GM12874 (cell line): ENCODE measurements at regions not wholly inside any gene's neighbourhood (a gene's known extent, or its start where the extent isn't known, plus 50 kb on each side); places are given as distances from the start of the nearest gene placed in this dataset.

ENCODE experiments used
- TF ChIP-seq, protein P1 (sequence below): IDR thresholded peaks from 2 replicates; pipeline ENCODE4 v1.5.1; 2011; ENCODE audit warnings: low read depth, mild to moderate bottlenecking, control low read depth, low read length, moderate library complexity; ENCODE audit not compliant: insufficient read depth

DNA sequence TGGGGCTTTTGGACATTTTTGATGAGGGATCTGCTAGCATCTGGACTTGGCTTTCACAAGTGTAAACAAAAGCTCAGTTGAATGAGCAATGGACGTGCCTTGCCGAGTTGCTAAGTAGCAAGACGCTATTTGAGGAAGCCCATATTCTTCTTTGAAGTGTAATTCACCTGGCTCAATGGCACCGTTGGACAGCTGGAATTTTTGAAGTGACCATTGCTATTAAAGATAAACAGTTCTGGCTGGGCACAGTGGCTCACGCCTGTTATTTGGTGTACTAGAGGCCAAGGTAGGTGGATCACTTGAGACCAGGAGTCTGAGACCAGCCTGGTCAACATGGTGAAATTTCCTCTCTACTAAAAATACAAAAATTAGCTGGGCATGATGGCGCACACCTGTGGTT lies 88.8 kb upstream of the SOX4 start:
- TF ChIP-seq, protein P1, sequence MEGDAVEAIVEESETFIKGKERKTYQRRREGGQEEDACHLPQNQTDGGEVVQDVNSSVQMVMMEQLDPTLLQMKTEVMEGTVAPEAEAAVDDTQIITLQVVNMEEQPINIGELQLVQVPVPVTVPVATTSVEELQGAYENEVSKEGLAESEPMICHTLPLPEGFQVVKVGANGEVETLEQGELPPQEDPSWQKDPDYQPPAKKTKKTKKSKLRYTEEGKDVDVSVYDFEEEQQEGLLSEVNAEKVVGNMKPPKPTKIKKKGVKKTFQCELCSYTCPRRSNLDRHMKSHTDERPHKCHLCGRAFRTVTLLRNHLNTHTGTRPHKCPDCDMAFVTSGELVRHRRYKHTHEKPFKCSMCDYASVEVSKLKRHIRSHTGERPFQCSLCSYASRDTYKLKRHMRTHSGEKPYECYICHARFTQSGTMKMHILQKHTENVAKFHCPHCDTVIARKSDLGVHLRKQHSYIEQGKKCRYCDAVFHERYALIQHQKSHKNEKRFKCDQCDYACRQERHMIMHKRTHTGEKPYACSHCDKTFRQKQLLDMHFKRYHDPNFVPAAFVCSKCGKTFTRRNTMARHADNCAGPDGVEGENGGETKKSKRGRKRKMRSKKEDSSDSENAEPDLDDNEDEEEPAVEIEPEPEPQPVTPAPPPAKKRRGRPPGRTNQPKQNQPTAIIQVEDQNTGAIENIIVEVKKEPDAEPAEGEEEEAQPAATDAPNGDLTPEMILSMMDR, result no peak

DNA sequence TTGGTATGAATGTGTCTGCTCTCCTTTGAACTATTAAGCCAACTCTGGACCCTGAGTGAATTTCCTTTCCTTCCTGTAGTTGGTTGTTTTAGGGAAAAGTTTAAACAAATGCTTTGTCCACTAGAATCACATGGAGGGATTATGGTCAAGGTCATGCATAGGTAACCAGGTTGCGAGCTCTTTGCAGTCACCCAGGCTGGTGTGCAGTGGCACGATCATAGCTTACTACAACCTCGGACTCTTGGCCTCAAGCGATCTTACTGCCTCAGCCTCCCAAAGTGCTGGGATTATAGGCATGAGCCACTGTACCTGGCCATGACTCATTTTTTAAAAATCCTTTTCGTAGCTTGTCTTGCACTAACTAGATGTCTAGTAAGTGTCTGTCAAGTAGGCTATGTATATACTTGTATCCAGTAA lies 88.0 kb upstream of the SOX4 start:
- TF ChIP-seq, protein P1, result no peak

DNA sequence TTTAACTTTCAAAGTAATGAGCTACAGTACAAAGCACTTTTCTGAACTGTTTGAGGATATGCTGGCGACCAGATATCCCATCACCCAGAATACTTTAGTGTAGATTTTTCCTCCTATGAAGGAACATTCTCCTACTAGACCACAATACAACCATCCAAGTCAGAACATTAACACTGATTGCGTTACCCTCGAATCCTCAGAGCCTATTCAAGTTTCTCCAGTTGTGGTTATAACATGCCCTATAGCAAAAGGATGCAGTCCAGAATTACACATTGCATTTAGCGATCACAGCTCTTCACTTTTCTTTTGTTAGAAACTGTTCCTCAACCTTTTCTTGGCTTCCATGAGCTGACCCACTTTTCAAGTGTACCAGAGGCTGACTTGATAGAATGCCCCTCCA lies 87.4 kb upstream of the SOX4 start:
- TF ChIP-seq, protein P1, result no peak

DNA sequence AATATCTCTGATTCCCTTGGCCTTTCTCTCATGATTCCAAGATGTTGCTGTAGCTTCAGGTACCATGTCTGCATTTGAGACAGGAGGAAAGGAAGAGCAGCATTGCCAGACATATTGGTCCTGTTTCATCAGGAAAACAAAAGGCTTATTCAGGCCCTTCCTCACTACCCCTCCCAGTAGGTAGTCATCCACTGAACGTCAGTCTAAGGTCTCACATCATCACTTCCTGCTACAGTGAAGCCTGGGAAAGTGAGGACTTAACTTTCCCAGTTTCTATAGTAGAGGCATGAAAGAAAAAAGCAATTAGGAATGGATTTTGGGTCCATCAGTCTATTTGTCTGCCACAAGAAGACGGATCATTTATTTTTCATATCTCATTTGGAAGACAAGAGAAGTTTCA lies 85.7 kb upstream of the SOX4 start:
- TF ChIP-seq, protein P1, result no peak

DNA sequence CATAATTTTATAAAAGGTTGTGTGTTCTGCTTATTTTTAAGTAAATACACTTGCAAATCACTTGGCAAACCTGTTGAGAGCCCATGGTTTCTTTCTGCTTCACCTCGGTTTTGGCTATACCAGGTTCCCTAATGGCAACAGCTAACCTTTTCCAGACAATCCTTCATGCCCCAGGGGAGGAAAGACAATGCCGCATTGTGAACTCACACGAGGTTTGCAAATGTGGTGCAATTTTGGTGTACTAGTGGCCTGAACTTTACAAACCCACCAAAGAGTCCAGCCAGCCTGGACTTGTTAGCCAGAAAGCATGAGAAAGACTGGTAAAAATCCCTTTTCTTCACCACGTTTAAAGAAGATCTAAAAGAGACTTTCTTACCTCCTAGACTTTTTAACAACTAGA lies 84.8 kb upstream of the SOX4 start:
- TF ChIP-seq, protein P1, result no peak

DNA sequence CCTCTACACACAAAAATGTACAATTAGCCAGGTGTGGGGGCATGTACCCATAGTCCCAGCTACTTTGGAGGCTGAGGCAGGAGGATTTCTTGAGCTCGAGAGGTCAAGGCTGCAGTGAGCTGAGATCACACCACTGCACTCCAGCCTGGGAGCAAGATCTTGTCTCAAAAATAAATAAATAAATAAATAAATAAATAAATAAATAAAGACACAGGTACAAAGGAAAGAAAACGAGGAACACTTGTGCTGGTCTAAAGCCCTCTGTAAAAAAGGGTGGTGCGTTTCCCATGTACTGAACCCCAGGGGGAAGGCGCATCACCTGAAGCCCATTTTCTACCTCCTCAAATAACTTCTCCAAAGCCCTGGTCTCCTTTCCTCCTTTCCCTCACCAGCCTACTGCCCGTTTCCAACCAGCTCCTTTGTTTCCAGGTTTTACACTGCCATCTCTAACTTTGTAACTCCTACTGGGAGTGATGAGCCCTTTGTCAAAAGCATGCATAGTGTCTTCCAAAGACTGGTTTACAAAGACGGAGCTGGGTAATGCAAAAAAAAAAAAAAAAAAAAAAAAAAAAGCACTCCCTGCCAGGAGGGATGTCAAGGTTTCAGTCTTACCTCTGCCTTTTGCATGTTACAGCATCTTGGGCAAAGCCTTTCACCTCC lies 81.5 kb upstream of the SOX4 start:
- TF ChIP-seq, protein P1, result no peak

DNA sequence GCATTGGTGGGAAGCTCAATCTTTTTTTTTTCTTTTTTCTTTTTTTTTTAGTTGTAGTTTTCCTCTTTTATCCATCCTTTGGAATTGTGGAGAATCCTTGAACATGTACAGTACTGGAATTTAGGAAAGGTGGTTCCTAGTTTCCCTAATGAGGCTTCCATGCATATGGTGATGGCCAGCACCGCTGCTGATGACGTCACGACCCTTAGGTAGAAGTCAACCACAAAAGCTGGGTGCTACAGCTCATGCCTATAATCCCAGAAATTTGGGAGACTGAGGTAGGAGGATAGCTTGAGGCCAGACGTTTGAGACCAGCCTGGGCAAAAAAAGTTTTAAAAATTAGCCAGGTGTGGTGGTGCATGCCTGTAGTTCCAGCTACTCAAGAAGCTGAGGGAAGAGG lies 79.3 kb upstream of the SOX4 start:
- TF ChIP-seq, protein P1, result no peak

DNA sequence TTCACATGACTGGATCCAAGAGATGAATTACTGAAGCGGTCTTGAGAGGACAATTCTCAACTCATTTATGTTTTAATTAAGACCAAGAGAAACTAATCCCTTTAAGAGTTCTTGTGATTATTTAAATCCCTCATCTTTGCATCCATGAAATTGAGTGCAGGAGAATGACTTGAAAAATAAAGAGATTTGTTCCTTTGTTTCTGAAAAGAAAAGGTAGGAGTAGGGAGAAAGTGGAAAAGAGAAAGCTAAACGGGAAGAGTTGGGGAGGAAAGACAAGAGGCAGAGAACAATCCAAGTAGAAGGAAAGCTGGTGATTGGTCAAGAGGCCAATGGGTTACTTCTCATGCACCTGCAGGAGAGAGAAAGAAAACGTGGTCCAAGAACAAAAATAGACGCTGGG lies 75.2 kb upstream of the SOX4 start:
- TF ChIP-seq, protein P1, result no peak
